ENCODE measurements at regions not wholly inside any gene's neighbourhood (a gene's known extent, or its start where the extent isn't known, plus 50 kb on each side); places are given as distances from the start of the nearest gene placed in this dataset.

DNA sequence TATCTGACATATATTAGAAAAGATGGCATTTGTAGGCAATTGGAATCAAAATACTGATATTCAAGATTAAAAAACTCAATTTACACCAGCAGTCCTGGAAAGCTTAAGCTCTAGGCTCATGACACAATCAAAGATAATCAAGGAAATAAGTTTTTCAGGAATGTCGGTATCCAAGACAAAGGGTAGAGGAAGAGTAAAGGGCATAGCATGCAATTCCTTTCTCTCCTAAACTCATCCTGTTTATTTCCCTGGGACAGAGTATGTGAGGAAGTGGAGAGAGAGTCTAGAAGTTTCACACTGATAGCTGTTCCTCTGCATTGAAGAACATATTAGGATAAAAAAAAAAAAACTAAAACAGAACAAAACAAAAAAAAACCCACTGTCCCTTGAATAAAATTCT lies 2452.1 kb downstream of the PCDH9 start:
- Histone ChIP-seq H4K12ac (ENCODE audit: low read depth, low read length) (no peak overlapping the region), H3K9me3 (ENCODE audit: insufficient read depth, low read depth, low read length) (no peaks in the 10 kb centered on the region), H2BK12ac (ENCODE audit: low read length) (no peak overlapping the region), H2AFZ (ENCODE audit: insufficient read depth, low read length, poor library complexity) (no peak overlapping the region), H3K4me1 (ENCODE audit: control insufficient read depth in 1 of 2, insufficient read depth in 2 of 2, low read length in 2 of 2) (peaks cover 0 to 2% of the 10 kb centered on the region in 2 experiments), H3K36me3 (ENCODE audit: control insufficient read depth in 1 of 2, insufficient read depth in 2 of 2, low read length in 2 of 2) (no peaks in the 10 kb centered on the region), H2BK120ac (ENCODE audit: insufficient read depth, low read length, poor library complexity) (no peak overlapping the region), H3K79me1 (ENCODE audit: low read length) (peaks cover 3% of the 10 kb centered on the region), H3K4me3 (ENCODE audit: low read depth, low read length) (no peak overlapping the region), H3K18ac (ENCODE audit: low read length) (no peak overlapping the region), H3K23ac (ENCODE audit: low read length) (no peak overlapping the region), H3K14ac (ENCODE audit: low read length) (no peak overlapping the region), H4K8ac (ENCODE audit: low read depth, low read length) (no peak overlapping the region), H4K91ac (ENCODE audit: low read depth, low read length) (no peak overlapping the region), H3K9ac (ENCODE audit: low read length) (no peak overlapping the region), H3K27ac (ENCODE audit: low read depth, low read length) (no peak overlapping the region), H3K4me2 (ENCODE audit: low read length) (no peak overlapping the region), H3K4ac (ENCODE audit: low read depth, low read length) (no peak overlapping the region), H3K79me2 (ENCODE audit: control insufficient read depth, insufficient read depth, low read length, poor library complexity) (no peaks in the 10 kb centered on the region), H2BK5ac (ENCODE audit: low read depth, low read length, poor library complexity) (no peak overlapping the region), H3K27me3 (ENCODE audit: insufficient read depth, low read length) (no peaks in the 10 kb centered on the region), H2AK5ac (ENCODE audit: low read length) (no peak overlapping the region)
- no peak for DNase-seq
- no CpG with 5 or more reads among the region's 1 CpG for WGBS (ENCODE audit: extremely low coverage, insufficient coverage, insufficient read length)

DNA sequence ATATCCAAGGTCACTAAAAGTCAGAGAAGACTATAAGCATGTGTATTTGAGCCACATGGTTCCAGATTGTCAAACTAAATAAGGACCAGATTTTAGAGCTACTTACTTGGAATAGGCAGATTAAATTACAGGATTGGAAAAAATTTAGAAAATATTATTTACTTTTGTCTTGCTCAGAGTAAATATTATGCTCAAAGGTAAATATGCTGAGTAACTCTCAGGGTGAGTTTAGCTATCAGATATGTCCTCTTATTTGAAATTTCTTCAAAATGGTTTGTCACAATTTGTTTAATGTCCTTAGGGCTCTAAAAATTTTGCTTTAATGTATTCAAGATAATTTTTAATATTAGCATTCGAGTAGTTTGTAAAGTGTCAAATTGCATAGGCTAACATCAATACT lies 2455.2 kb downstream of the PCDH9 start:
- no peaks in the 10 kb centered on the region for H3K79me2 ChIP-seq (ENCODE audit: control insufficient read depth, insufficient read depth, low read length, poor library complexity)
- H3K4me3 ChIP-seq (ENCODE audit: low read depth, low read length), result no peak overlapping the region
- H4K91ac ChIP-seq (ENCODE audit: low read depth, low read length), result no peak overlapping the region
- H3K79me1 ChIP-seq (ENCODE audit: low read length), result no peaks in the 10 kb centered on the region
- no peaks in the 10 kb centered on the region for H3K27me3 ChIP-seq (ENCODE audit: insufficient read depth, low read length)
- H4K12ac ChIP-seq (ENCODE audit: low read depth, low read length), result no peak overlapping the region
- no peak overlapping the region for H3K4me2 ChIP-seq (ENCODE audit: low read length)
- no peaks in the 10 kb centered on the region for H3K9me3 ChIP-seq (ENCODE audit: insufficient read depth, low read depth, low read length)
- H3K18ac ChIP-seq (ENCODE audit: low read length), result no peak overlapping the region
- no peak overlapping the region for H2AK5ac ChIP-seq (ENCODE audit: low read length)
- no peak overlapping the region for H3K4ac ChIP-seq (ENCODE audit: low read depth, low read length)
- H2AFZ ChIP-seq (ENCODE audit: insufficient read depth, low read length, poor library complexity), result no peak overlapping the region
- H3K23ac ChIP-seq (ENCODE audit: low read length), result no peak overlapping the region
- no peak overlapping the region for H4K8ac ChIP-seq (ENCODE audit: low read depth, low read length)
- no peaks in the 10 kb centered on the region for H3K4me1 ChIP-seq (ENCODE audit: control insufficient read depth in 1 of 2, insufficient read depth in 2 of 2, low read length in 2 of 2)
- WGBS (ENCODE audit: extremely low coverage, insufficient coverage, insufficient read length), result no CpG with 5 or more reads among the region's 1 CpG
- no peak overlapping the region for H2BK12ac ChIP-seq (ENCODE audit: low read length)
- no peak overlapping the region for H3K14ac ChIP-seq (ENCODE audit: low read length)
- no peak for DNase-seq
- H3K36me3 ChIP-seq (ENCODE audit: control insufficient read depth in 1 of 2, insufficient read depth in 2 of 2, low read length in 2 of 2), result no peaks in the 10 kb centered on the region
- no peak overlapping the region for H2BK120ac ChIP-seq (ENCODE audit: insufficient read depth, low read length, poor library complexity)
- no peak overlapping the region for H3K27ac ChIP-seq (ENCODE audit: low read depth, low read length)
- no peak overlapping the region for H2BK5ac ChIP-seq (ENCODE audit: low read depth, low read length, poor library complexity)
- H3K9ac ChIP-seq (ENCODE audit: low read length), result no peak overlapping the region

DNA sequence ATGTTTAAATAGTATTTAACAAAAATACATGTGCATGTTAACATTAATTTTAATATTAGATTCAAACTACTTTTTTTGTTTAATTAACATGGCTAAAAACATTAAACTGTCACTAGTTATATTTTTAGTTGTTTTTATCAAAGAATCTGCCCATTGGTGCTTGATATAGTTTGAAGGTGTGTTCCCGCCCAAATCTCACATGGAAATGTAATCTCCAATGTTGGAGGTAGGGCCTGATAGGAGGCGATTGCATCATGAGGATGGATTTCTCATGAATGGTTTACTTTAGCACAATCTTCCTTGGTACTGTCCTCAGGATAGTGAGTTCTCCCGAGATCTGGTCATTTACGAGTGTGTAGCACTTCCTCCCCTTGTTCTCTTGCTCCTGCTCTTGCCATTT lies 2459.4 kb downstream of the PCDH9 start:
- Histone ChIP-seq H2BK5ac (ENCODE audit: low read depth, low read length, poor library complexity) (no peak overlapping the region), H3K4me2 (ENCODE audit: low read length) (no peak overlapping the region), H3K14ac (ENCODE audit: low read length) (no peak overlapping the region), H2BK12ac (ENCODE audit: low read length) (no peak overlapping the region), H3K9ac (ENCODE audit: low read length) (no peak overlapping the region), H3K27ac (ENCODE audit: low read depth, low read length) (no peak overlapping the region), H2AFZ (ENCODE audit: insufficient read depth, low read length, poor library complexity) (no peak overlapping the region), H4K91ac (ENCODE audit: low read depth, low read length) (no peak overlapping the region), H3K4me3 (ENCODE audit: low read depth, low read length) (no peak overlapping the region), H3K79me1 (ENCODE audit: low read length) (no peaks in the 10 kb centered on the region), H2AK5ac (ENCODE audit: low read length) (no peak overlapping the region), H3K4ac (ENCODE audit: low read depth, low read length) (no peak overlapping the region), H3K4me1 (ENCODE audit: control insufficient read depth in 1 of 2, insufficient read depth in 2 of 2, low read length in 2 of 2) (no peaks in the 10 kb centered on the region), H2BK120ac (ENCODE audit: insufficient read depth, low read length, poor library complexity) (no peak overlapping the region), H3K36me3 (ENCODE audit: control insufficient read depth in 1 of 2, insufficient read depth in 2 of 2, low read length in 2 of 2) (no peaks in the 10 kb centered on the region), H3K9me3 (ENCODE audit: insufficient read depth, low read depth, low read length) (no peaks in the 10 kb centered on the region), H3K23ac (ENCODE audit: low read length) (peak overlapping the region; percentile 40), H3K18ac (ENCODE audit: low read length) (no peak overlapping the region), H4K12ac (ENCODE audit: low read depth, low read length) (no peak overlapping the region), H4K8ac (ENCODE audit: low read depth, low read length) (no peak overlapping the region), H3K27me3 (ENCODE audit: insufficient read depth, low read length) (no peaks in the 10 kb centered on the region), H3K79me2 (ENCODE audit: control insufficient read depth, insufficient read depth, low read length, poor library complexity) (no peaks in the 10 kb centered on the region)
- DNase-seq, result no peak
- no CpG with 5 or more reads among the region's 4 CpGs for WGBS (ENCODE audit: extremely low coverage, insufficient coverage, insufficient read length)

DNA sequence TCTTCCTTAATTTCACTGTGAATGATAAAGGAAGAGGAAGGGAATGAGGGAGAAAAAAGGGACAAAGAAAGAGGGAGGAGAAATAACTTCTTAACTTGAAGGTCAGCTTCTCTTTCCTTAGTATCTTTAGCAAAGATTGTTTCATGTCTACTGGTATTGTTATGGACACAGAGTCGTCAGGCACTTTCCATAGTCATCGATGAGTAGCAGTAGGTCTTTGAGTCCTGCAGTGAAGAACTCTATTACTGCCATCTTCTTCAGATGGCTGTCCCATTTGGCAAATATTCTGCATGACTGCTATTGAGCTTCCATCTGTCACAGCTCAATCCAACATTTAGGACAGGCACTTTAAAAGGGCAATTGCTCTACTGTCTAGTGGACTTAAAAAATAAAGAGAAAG lies 2463.1 kb downstream of the PCDH9 start:
- H4K8ac ChIP-seq (ENCODE audit: low read depth, low read length), result no peak overlapping the region
- H3K4me2 ChIP-seq (ENCODE audit: low read length), result no peak overlapping the region
- H3K79me1 ChIP-seq (ENCODE audit: low read length), result no peaks in the 10 kb centered on the region
- H3K79me2 ChIP-seq (ENCODE audit: control insufficient read depth, insufficient read depth, low read length, poor library complexity), result no peaks in the 10 kb centered on the region
- no peak overlapping the region for H3K9ac ChIP-seq (ENCODE audit: low read length)
- no peak overlapping the region for H3K27ac ChIP-seq (ENCODE audit: low read depth, low read length)
- no peak overlapping the region for H2AFZ ChIP-seq (ENCODE audit: insufficient read depth, low read length, poor library complexity)
- H2BK5ac ChIP-seq (ENCODE audit: low read depth, low read length, poor library complexity), result no peak overlapping the region
- H3K18ac ChIP-seq (ENCODE audit: low read length), result no peak overlapping the region
- H4K91ac ChIP-seq (ENCODE audit: low read depth, low read length), result no peak overlapping the region
- H3K23ac ChIP-seq (ENCODE audit: low read length), result no peak overlapping the region
- no CpG with 5 or more reads among the region's 2 CpGs for WGBS (ENCODE audit: extremely low coverage, insufficient coverage, insufficient read length)
- H2BK120ac ChIP-seq (ENCODE audit: insufficient read depth, low read length, poor library complexity), result no peak overlapping the region
- no peaks in the 10 kb centered on the region for H3K27me3 ChIP-seq (ENCODE audit: insufficient read depth, low read length)
- H3K14ac ChIP-seq (ENCODE audit: low read length), result no peak overlapping the region
- no peak overlapping the region for H3K4me3 ChIP-seq (ENCODE audit: low read depth, low read length)
- H3K4ac ChIP-seq (ENCODE audit: low read depth, low read length), result no peak overlapping the region
- H3K9me3 ChIP-seq (ENCODE audit: insufficient read depth, low read depth, low read length), result no peaks in the 10 kb centered on the region
- no peak overlapping the region for H2BK12ac ChIP-seq (ENCODE audit: low read length)
- no peaks in the 10 kb centered on the region for H3K36me3 ChIP-seq (ENCODE audit: control insufficient read depth in 1 of 2, insufficient read depth in 2 of 2, low read length in 2 of 2)
- no peak for DNase-seq
- no peaks in the 10 kb centered on the region for H3K4me1 ChIP-seq (ENCODE audit: control insufficient read depth in 1 of 2, insufficient read depth in 2 of 2, low read length in 2 of 2)
- no peak overlapping the region for H2AK5ac ChIP-seq (ENCODE audit: low read length)
- no peak overlapping the region for H4K12ac ChIP-seq (ENCODE audit: low read depth, low read length)

DNA sequence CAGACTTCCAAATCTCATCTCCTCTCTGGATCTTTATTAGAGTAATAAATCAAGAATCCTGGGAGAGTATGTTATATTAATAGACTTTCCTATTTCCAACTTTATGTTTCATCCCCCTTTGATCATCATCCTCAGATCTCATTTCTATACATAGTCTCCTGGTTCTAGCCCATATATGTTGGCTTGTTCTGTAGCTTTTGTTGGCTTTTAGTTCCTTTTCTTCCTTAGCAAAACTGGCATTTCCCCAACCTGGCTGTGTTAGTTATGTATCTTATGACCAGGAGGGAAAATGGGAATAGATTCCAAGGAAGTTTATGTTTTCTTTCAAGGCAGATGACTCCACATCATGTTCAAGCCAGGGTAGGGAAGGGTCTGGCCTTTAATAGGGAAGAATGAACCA lies 2464.5 kb downstream of the PCDH9 start:
- no peak for DNase-seq
- no peaks in the 10 kb centered on the region for H3K79me2 ChIP-seq (ENCODE audit: control insufficient read depth, insufficient read depth, low read length, poor library complexity)
- H3K23ac ChIP-seq (ENCODE audit: low read length), result no peak overlapping the region
- H2BK12ac ChIP-seq (ENCODE audit: low read length), result no peak overlapping the region
- H3K27ac ChIP-seq (ENCODE audit: low read depth, low read length), result no peak overlapping the region
- no peak overlapping the region for H3K14ac ChIP-seq (ENCODE audit: low read length)
- H3K18ac ChIP-seq (ENCODE audit: low read length), result no peak overlapping the region
- H4K12ac ChIP-seq (ENCODE audit: low read depth, low read length), result no peak overlapping the region
- H3K27me3 ChIP-seq (ENCODE audit: insufficient read depth, low read length), result no peaks in the 10 kb centered on the region
- no peak overlapping the region for H4K91ac ChIP-seq (ENCODE audit: low read depth, low read length)
- no peak overlapping the region for H2BK5ac ChIP-seq (ENCODE audit: low read depth, low read length, poor library complexity)
- H4K8ac ChIP-seq (ENCODE audit: low read depth, low read length), result no peak overlapping the region
- H3K4me3 ChIP-seq (ENCODE audit: low read depth, low read length), result no peak overlapping the region
- H2AK5ac ChIP-seq (ENCODE audit: low read length), result no peak overlapping the region
- H2BK120ac ChIP-seq (ENCODE audit: insufficient read depth, low read length, poor library complexity), result no peak overlapping the region
- H3K4me2 ChIP-seq (ENCODE audit: low read length), result no peak overlapping the region
- no peaks in the 10 kb centered on the region for H3K36me3 ChIP-seq (ENCODE audit: control insufficient read depth in 1 of 2, insufficient read depth in 2 of 2, low read length in 2 of 2)
- H3K9ac ChIP-seq (ENCODE audit: low read length), result no peak overlapping the region
- no peaks in the 10 kb centered on the region for H3K4me1 ChIP-seq (ENCODE audit: control insufficient read depth in 1 of 2, insufficient read depth in 2 of 2, low read length in 2 of 2)
- no peaks in the 10 kb centered on the region for H3K79me1 ChIP-seq (ENCODE audit: low read length)
- no peaks in the 10 kb centered on the region for H3K9me3 ChIP-seq (ENCODE audit: insufficient read depth, low read depth, low read length)
- no peak overlapping the region for H3K4ac ChIP-seq (ENCODE audit: low read depth, low read length)
- H2AFZ ChIP-seq (ENCODE audit: insufficient read depth, low read length, poor library complexity), result no peak overlapping the region
